Limb (tissue), 2 donors: ENCODE measurements at regions not wholly inside any gene's neighbourhood (a gene's known extent, or its start where the extent isn't known, plus 50 kb on each side); places are given as distances from the start of the nearest gene placed in this dataset.
A peak's percentile ranks its signal among the peaks of the same experiment; 100 is the strongest.

Experiments
- DNase-seq, 2 donors: peaks; one replicate each; pipeline ENCODE4 v3.0.0-alpha.2; 2016; ENCODE audit errors: extremely low spot score in 2 of 2

DNA sequence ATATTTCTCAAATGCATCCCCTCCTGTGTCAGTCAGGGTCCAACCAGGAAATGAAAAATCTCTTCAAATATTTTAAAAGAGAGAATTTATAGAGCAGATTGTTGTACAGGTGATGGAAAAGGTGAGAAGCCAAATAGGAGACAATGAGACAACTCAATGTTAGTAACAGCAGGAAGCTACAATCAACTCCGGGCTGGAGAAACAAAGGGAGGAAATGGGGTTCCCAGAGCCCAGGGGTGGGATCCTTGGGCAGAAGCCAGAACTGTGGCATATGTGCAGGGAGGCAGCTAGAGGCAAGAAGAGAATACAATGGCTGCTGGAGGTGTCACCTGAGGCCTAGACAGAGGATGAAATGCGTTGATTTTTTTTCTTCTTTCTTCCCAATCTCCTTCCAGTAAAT is 361.8 kb upstream of the ACTBL2 start:
- no peak for DNase-seq

DNA sequence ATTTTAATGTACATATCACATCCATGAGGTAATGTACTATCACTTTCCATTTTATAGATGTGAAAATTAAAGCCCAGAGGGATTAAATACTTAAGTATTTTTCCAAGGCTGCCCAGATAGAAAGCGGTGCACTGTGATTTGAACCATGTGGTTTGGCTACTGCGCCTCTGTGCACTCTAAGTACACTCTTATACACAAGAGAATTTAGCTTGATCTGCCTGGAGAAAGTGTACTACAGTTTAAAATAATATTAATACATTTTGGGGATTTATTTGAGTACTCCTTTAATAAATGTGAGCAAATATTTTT is 360.4 kb upstream of the ACTBL2 start:
- peak in 1 of 2 donors; percentile 67 for DNase-seq

GRCh38 chr5:57842364-57843058 is 359.9 kb upstream of the ACTBL2 start:
- no peak for DNase-seq

- peak; percentile 52 to 83 for DNase-seq
Observed at GRCh38 chr5:57841676-57842363, 359.2 kb upstream of the ACTBL2 start.

DNA sequence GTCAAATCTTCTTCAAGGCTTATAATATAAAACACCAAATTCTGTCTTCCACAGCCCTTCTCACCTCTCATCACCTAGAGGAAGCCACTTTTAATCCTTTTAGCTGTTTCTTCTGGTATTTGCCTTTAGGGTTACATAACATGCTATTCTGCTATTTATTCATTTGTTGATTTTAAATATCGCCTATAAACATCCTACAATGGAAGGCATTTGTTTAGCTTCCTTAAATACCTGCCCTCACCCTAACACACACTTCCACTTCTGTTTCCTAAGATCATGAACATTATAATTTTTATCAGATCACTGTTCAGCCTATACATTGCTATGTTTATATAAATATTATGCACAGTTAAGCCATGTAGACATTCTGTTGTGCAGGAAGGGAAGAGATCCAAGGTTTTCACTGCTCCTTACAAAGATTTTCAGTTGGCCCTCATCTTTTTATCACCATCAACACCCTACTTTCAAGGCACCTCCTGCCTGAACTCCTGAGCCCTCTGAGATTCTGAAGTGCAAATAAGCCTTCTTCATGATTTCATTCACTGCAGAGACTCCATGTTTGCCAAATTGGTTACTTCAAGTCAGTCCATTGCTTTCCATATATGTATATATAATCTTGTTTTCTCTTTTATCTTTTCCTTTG is 356.9 kb upstream of the ACTBL2 start:
- no peak for DNase-seq

GRCh38 chr5:57839025-57839424 is 356.4 kb upstream of the ACTBL2 start:
- DNase-seq: no peak

GRCh38 chr5:57836921-57837320 is 354.3 kb upstream of the ACTBL2 start:
- DNase-seq: no peak

GRCh38 chr5:57836331-57836730 is 353.7 kb upstream of the ACTBL2 start:
- DNase-seq: no peak

DNA sequence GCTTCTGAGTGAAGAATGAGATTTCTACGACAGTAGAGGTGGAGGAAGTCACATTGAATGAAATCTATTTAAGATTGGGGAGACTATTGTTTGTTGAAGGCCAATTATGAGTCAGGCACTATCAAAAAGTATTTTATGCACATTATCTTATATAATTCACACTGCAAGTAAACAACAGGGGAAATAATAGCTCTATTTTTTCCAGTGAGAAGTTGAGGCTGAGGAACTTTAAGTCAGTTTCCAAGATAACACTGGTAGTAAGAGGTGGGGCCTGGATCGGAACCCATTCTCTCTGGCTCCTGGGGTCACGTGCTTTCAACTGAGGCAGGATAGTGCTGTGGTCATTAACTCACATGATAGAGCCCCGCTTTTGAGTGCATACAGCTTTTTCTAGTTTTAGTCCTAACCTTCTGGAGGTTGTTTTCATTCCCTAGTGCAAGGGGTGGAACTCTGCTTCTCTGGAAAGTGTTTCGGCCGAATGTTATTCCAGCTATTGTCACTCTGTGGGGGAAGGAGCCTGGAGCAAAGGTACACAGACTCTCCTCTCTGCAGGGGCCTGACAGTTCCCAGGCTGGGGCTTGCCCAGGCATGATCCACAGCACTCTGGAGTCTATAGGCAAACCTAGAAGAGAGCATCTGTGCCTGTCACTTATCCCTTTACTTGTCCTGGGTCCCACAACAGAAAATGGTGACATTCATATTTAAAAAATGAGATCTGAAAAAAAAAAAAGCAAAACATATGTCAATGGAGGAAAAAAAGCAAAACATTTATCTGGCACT is 352.4 kb upstream of the ACTBL2 start:
- DNase-seq: no peak

GRCh38 chr5:57833489-57833888 is 350.9 kb upstream of the ACTBL2 start:
- no peak for DNase-seq

DNA sequence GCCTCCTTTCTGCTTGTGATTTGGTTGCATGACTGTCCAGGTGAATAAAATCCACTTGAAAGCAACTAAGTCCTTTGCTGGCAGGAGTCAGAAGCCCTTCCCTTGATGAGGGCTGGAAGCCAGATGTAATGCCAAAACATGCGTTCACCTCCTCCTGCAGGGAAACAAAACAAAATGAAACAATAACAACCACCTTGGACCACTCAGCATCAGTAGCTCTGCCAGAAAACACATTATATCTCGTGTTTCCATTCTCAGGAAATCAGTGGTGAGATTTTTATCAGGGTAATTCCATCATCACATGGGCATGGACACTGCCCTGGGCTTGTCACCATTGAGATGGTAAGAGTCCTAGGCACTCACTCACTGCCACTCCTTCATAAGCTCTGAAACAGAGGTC is 350.3 kb upstream of the ACTBL2 start:
- DNase-seq: no peak

- DNase-seq: no peak
Observed at GRCh38 chr5:57831932-57832331, 349.3 kb upstream of the ACTBL2 start.

DNA sequence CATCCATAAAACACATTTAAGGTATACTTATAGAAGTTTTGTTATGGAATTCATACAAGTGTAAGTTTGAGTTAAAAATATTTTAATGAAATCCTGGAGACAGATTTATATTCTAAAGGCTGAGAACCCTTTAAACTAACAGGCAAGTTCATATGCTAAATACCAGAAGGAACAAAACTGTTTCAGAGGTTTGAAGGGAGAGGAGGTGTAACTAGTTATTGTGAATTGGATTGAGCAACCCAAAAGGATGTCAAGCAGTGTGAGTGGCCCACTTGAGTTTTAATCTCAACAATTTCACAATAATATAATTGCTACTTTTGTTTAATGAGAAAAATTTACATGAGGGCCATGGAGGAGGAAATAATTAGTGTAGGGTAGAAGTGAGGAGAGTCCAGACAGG is 348.5 kb upstream of the ACTBL2 start:
- no peak for DNase-seq

GRCh38 chr5:57828221-57828620 is 345.6 kb upstream of the ACTBL2 start:
- DNase-seq: no peak

GRCh38 chr5:57825031-57825686 is 342.5 kb upstream of the ACTBL2 start:
- no peak for DNase-seq

- DNase-seq: no peak
Observed at GRCh38 chr5:57824623-57825022, 342.0 kb upstream of the ACTBL2 start.

GRCh38 chr5:57824047-57824446 is 341.4 kb upstream of the ACTBL2 start:
- DNase-seq: no peak

GRCh38 chr5:57822651-57823050 is 340.0 kb upstream of the ACTBL2 start:
- no peak for DNase-seq

- no peak for DNase-seq
Observed at GRCh38 chr5:57818397-57818796, 335.8 kb upstream of the ACTBL2 start.

DNA sequence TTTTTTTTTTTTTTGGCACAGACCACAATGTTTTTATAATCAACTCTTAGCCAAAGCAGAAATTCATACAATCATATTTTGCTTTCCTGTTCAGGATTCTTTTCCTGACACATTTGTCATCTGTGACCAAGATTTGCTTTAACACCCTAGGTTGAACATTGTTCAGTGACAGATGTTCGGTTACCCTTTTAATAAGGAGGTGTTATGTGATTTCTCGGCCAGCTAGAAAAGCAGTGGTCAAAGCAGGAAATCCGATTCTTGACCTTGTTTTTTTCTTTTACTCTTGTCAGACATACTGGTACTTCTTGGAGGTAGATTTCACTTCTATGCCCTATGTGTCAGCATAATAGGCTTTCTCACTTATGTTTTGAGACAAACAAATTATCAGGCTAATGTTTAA is 335.3 kb upstream of the ACTBL2 start:
- DNase-seq: no peak

DNA sequence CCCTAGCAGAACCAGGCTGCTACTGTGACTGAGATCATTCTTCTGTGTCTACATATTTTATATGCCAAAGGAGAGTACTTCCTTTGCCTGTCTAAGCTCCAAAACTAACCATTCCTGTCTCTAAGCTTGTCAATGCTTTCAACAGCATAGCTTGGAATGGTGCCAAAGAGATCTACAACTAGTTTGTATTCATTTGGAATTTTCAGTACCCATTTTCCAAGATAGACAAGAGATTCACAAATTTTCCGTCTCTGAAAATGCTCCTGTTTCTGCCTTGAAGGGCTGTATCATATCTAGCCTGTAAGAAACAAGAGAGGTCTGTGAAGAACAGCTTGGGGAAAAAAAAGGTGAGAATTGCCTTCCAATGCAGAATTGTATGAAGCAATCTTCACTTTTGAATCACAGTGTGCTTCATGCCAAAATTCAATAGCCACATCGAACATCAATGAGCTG is 334.4 kb upstream of the ACTBL2 start:
- DNase-seq: no peak

- no peak for DNase-seq
Observed at GRCh38 chr5:57816108-57816507, 333.5 kb upstream of the ACTBL2 start.
